Loucy (cell line): ENCODE measurements at regions not wholly inside any gene's neighbourhood (a gene's known extent, or its start where the extent isn't known, plus 50 kb on each side); places are given as distances from the start of the nearest gene placed in this dataset.

Experiments used
- H2AFZ ChIP-seq: fragments of 200-600 bp; sonication (generic); 2 replicates; pipeline ENCODE4 v1.6.0; 2016; ENCODE audit warnings: antibody characterized with exemption, mild to moderate bottlenecking, low read length, moderate library complexity
- H3F3A ChIP-seq: fragments of 200-600 bp; 2 replicates; pipeline ENCODE4 v1.6.0; 2016; ENCODE audit warnings: antibody characterized with exemption, low read depth, mild to moderate bottlenecking
- H3K27me3 ChIP-seq: fragments of 200-600 bp; sonication (generic); 2 replicates; pipeline ENCODE4 v1.6.1; 2014; ENCODE audit warnings: low read length, mild to moderate bottlenecking; ENCODE audit not compliant: insufficient read depth, poor library complexity, severe bottlenecking
- H3K36me3 ChIP-seq: fragments of 200-600 bp; sonication (generic); 2 replicates; pipeline ENCODE4 v1.6.1; 2016; ENCODE audit warnings: low read length; ENCODE audit not compliant: insufficient read depth
- H3K4me1 ChIP-seq: fragments of 200-600 bp; sonication (generic); 2 replicates; pipeline ENCODE4 v1.5.1; 2014; ENCODE audit warnings: low read length, mild to moderate bottlenecking; ENCODE audit not compliant: insufficient read depth, poor library complexity, severe bottlenecking
- H3K4me2 ChIP-seq: fragments of 200-600 bp; sonication (generic); 2 replicates; pipeline ENCODE4 v1.6.0; 2014; ENCODE audit warnings: antibody characterized with exemption, low read length, low read depth, mild to moderate bottlenecking; ENCODE audit not compliant: poor library complexity, severe bottlenecking
- H3K4me3 ChIP-seq: fragments of 200-600 bp; sonication (generic); 2 replicates; pipeline ENCODE4 v1.5.1; 2014; ENCODE audit warnings: low read length, mild to moderate bottlenecking, mixed read lengths; ENCODE audit not compliant: poor library complexity, severe bottlenecking
- H3K79me2 ChIP-seq: fragments of 200-600 bp; sonication (generic); 2 replicates; pipeline ENCODE4 v1.6.1; 2014; ENCODE audit warnings: low read length; ENCODE audit not compliant: insufficient read depth
- H3K9ac ChIP-seq: fragments of 200-600 bp; sonication (generic); 2 replicates; pipeline ENCODE4 v1.6.0; 2014; ENCODE audit warnings: mild to moderate bottlenecking, low read depth, low read length, moderate library complexity; ENCODE audit not compliant: poor library complexity, severe bottlenecking
- H3K9me2 ChIP-seq: fragments of 200-600 bp; sonication (generic); replicated peaks from 2 replicates; pipeline ENCODE4 v1.6.1; 2016; ENCODE audit warnings: low read depth, low read length, mixed read lengths
- H3K9me3 ChIP-seq: fragments of 200-600 bp; sonication (generic); 2 replicates; pipeline ENCODE4 v1.6.1; 2014; ENCODE audit warnings: mild to moderate bottlenecking, antibody characterized with exemption, low read length, low read depth; ENCODE audit not compliant: insufficient read depth
- H4K20me1 ChIP-seq: fragments of 200-600 bp; sonication (generic); 2 replicates; pipeline ENCODE4 v1.6.0; 2014; ENCODE audit warnings: antibody characterized with exemption, low read length, mild to moderate bottlenecking; ENCODE audit not compliant: insufficient read depth, poor library complexity, severe bottlenecking
- CTCF ChIP-seq: fragments of 200-600 bp; sonication (generic); conservative IDR thresholded peaks from 2 replicates; pipeline ENCODE4 v1.5.1; 2014; ENCODE audit warnings: mild to moderate bottlenecking, antibody characterized with exemption, low read length
- EZH2phosphoT487 ChIP-seq: fragments of 200-600 bp; IDR thresholded peaks from 2 replicates; pipeline ENCODE4 v1.6.1; 2018; ENCODE audit warnings: antibody characterized with exemption, mild to moderate bottlenecking, moderate library complexity, borderline replicate concordance

- H3K4me1 ChIP-seq: no peaks in the 10 kb centered on the region
- H3K9me3 ChIP-seq: no peaks in the 10 kb centered on the region
- H3K4me3 ChIP-seq: no peak overlapping the region
- H3K36me3 ChIP-seq: no peaks in the 10 kb centered on the region
- no peaks in the 10 kb centered on the region for H3K79me2 ChIP-seq
- H3K9ac ChIP-seq: no peak overlapping the region
- H2AFZ ChIP-seq: no peak overlapping the region
- no peaks in the 10 kb centered on the region for H3F3A ChIP-seq
- no peaks in the 10 kb centered on the region for H3K27me3 ChIP-seq
- no peak overlapping the region for H3K4me2 ChIP-seq
- no peaks in the 10 kb centered on the region for H4K20me1 ChIP-seq
- no peaks in the 10 kb centered on the region for H3K9me2 ChIP-seq
- no peak for TF ChIP-seq CTCF
- TF ChIP-seq EZH2phosphoT487: no peak
Observed at GRCh38 chr3:24958910-24959447, 464.3 kb upstream of the THRB start.

GRCh38 chr3:24963762-24964625, 464.1 kb upstream of the RARB start:
- H2AFZ ChIP-seq: peak overlapping the region; percentile 62; the same call in 1 of the 2 replicates
- H3K27me3 ChIP-seq: no peaks in the 10 kb centered on the region
- no peaks in the 10 kb centered on the region for H4K20me1 ChIP-seq
- TF ChIP-seq CTCF: peak; percentile 74
- no peak for TF ChIP-seq EZH2phosphoT487
- no peaks in the 10 kb centered on the region for H3K9me3 ChIP-seq
- no peaks in the 10 kb centered on the region for H3K79me2 ChIP-seq
- no peaks in the 10 kb centered on the region for H3K9me2 ChIP-seq
- no peaks in the 10 kb centered on the region for H3F3A ChIP-seq
- H3K4me1 ChIP-seq: no peaks in the 10 kb centered on the region
- H3K4me2 ChIP-seq: no peak overlapping the region
- H3K9ac ChIP-seq: no peak overlapping the region
- no peaks in the 10 kb centered on the region for H3K36me3 ChIP-seq
- H3K4me3 ChIP-seq: no peak overlapping the region

GRCh38 chr3:24965706-24966385, 462.2 kb upstream of the RARB start:
- Histone ChIP-seq H3F3A (no peaks in the 10 kb centered on the region), H3K4me1 (no peaks in the 10 kb centered on the region), H3K4me2 (no peak overlapping the region), H3K36me3 (no peaks in the 10 kb centered on the region), H3K27me3 (no peaks in the 10 kb centered on the region), H3K9ac (no peak overlapping the region), H3K9me3 (no peaks in the 10 kb centered on the region), H3K79me2 (no peaks in the 10 kb centered on the region), H4K20me1 (no peaks in the 10 kb centered on the region), H3K9me2 (no peaks in the 10 kb centered on the region), H2AFZ (no peak overlapping the region), H3K4me3 (no peak overlapping the region)
- TF ChIP-seq CTCF (no peak), EZH2phosphoT487 (no peak)
